ENCODE measurements at regions not wholly inside any gene's neighbourhood (a gene's known extent, or its start where the extent isn't known, plus 50 kb on each side); places are given as distances from the start of the nearest gene placed in this dataset.

DNA sequence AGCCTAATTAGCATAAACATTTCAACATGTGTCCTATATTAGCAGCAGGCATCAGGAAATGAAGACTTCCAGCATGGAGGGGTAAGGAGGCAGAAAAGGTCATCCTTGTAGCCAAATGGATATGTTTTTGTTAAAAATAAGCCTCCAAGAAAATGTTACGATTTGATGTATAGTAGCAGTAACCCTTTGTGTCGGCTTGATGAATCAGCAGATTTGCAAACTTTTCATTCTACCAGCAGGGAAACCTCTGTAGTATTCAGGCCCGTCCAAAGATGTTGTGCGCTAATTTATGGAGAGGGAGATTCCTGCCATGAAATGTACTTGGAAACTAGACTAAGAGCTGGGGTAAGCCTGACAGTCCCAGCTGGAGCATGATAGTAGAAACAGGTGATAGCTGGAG lies 780.8 kb upstream of the KLHL29 start:
- no peak for TF ChIP-seq CTCF (IDR thresholded peaks at IDR 0.05; ENCODE audit: insufficient read depth, low read depth, low read length)
- Histone ChIP-seq H3K27me3 (ENCODE audit: control insufficient read depth, insufficient read depth, low read length) (no peaks in the 10 kb centered on the region), H3K36me3 (ENCODE audit: control insufficient read depth, insufficient read depth, low read length) (no peaks in the 10 kb centered on the region), H3K4me3 (ENCODE audit: low read depth, low read length) (no peak overlapping the region)
- CTCF ChIA-PET = no interaction called here
- POLR2A ChIA-PET = no interaction called here
- DNase-seq (ENCODE audit: low read depth) = no peak

DNA sequence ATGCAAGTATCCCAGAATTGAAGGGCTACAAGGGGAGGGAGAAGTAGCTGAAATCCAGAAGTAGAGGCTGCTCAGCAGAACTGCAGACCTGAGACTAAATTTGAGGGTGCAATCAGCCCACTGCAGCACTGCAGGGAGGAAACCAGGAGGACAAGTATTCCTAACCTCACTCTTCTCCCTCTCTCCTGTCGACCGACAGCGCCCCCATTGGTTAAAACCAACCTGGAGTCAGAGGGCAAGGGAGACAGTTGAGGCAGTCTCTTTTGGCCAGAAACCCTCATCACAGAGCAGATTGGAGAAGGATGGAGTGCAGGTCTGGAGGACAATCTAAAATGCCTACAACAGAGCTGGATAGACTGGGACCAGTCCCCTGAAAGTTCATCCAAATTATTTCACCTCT lies 768.9 kb upstream of the KLHL29 start:
- no peak for TF ChIP-seq CTCF (IDR thresholded peaks at IDR 0.05; ENCODE audit: insufficient read depth, low read depth, low read length)
- Histone ChIP-seq H3K27me3 (ENCODE audit: control insufficient read depth, insufficient read depth, low read length) (no peaks in the 10 kb centered on the region), H3K36me3 (ENCODE audit: control insufficient read depth, insufficient read depth, low read length) (no peaks in the 10 kb centered on the region), H3K4me3 (ENCODE audit: low read depth, low read length) (no peak overlapping the region)
- DNase-seq (ENCODE audit: low read depth) = no peak
- ChIA-PET POLR2A (no interaction called here), CTCF (no interaction called here)

GRCh38 chr2:22623620-22624019 lies 761.4 kb upstream of the KLHL29 start:
- TF ChIP-seq CTCF (IDR thresholded peaks at IDR 0.05; ENCODE audit: insufficient read depth, low read depth, low read length) = no peak
- ChIA-PET POLR2A (no interaction called here), CTCF (no interaction called here)
- DNase-seq (ENCODE audit: low read depth) = no peak
- H3K27me3 ChIP-seq (ENCODE audit: control insufficient read depth, insufficient read depth, low read length) = no peaks in the 10 kb centered on the region
- no peaks in the 10 kb centered on the region for H3K36me3 ChIP-seq (ENCODE audit: control insufficient read depth, insufficient read depth, low read length)
- no peak overlapping the region for H3K4me3 ChIP-seq (ENCODE audit: low read depth, low read length)

DNA sequence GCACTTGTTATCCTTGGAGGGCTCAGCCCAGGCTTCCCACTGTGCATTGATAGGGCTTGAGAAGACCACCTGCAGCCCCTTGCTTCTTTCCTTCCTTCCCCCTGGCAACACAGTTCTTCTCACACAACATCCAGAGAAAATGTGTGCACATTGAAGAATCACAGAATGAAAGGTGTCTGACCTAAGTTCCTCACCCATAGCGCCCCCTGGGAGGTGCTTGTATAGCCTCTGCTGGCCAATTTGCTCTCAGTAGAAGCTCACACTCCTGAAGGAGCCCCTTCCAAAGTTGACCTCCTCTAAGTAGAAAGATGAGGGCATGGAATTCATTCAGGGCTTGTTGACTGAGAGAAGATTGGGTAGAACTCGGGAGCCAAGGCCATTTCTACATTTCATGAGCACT lies 758.4 kb upstream of the KLHL29 start:
- CTCF ChIA-PET = no interaction called here
- POLR2A ChIA-PET = no interaction called here

DNA sequence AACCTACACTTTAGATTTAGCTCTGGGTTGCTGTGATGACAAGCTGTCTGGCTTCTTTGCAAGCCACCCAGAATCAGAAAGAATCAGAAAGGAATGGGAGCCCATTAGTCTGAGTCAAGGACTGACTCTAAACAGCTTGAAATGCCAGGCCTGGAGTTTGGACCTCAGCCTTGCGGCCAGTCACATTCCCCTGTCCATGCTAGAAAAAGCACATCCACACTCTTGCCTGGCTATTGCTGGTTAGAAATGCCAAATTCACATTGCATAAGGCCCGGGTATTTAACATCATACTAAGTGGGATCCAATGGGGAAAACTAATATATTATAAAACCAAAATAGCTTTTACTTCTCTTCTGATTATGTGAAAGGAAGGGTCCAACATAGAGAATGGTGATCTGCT lies 756.8 kb upstream of the KLHL29 start:
- Histone ChIP-seq H3K27me3 (ENCODE audit: control insufficient read depth, insufficient read depth, low read length) (no peaks in the 10 kb centered on the region), H3K4me3 (ENCODE audit: low read depth, low read length) (no peak overlapping the region), H3K36me3 (ENCODE audit: control insufficient read depth, insufficient read depth, low read length) (no peaks in the 10 kb centered on the region)
- ChIA-PET CTCF (no interaction called here), POLR2A (no interaction called here)
- no peak for TF ChIP-seq CTCF (IDR thresholded peaks at IDR 0.05; ENCODE audit: insufficient read depth, low read depth, low read length)
- no peak for DNase-seq (ENCODE audit: low read depth)

More for the DNA sequence above, 758.4 kb upstream of the KLHL29 start:
- H3K36me3 ChIP-seq (ENCODE audit: control insufficient read depth, insufficient read depth, low read length) = no peaks in the 10 kb centered on the region
- no peak for TF ChIP-seq CTCF (IDR thresholded peaks at IDR 0.05; ENCODE audit: insufficient read depth, low read depth, low read length)
- no peak overlapping the region for H3K4me3 ChIP-seq (ENCODE audit: low read depth, low read length)
- no peak for DNase-seq (ENCODE audit: low read depth)
- H3K27me3 ChIP-seq (ENCODE audit: control insufficient read depth, insufficient read depth, low read length) = no peaks in the 10 kb centered on the region

Measured in BJ (cell line).